ENCODE measurements at regions not wholly inside any gene's neighbourhood (a gene's known extent, or its start where the extent isn't known, plus 50 kb on each side); places are given as distances from the start of the nearest gene placed in this dataset.

DNA sequence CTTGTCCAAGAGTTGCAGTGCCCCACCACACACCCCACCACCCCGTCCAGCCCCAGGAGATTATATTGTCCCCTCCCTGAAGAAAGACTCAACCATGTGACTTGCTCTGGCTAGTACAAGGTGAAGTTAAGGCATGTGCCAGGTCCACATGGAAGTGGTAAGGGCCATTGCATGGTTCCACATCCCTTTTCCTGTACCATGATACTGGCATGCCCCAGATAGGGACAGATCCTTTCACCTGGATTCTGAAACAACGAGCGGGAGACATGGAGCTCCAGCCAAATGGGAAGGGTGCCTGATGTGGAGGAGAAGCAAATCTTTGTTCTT lies 141.5 kb upstream of the APCDD1 start:
- no peak overlapping the region for H3K4me3 ChIP-seq (ENCODE audit: insufficient read depth, low read depth, low read length)
- ATAC-seq (ENCODE audit: low read depth) (no peak), DNase-seq (no peak)
- H3K56ac ChIP-seq (ENCODE audit: extremely low read depth, insufficient read depth, low read length), result no peak overlapping the region
- no peak overlapping the region for H3K18ac ChIP-seq (ENCODE audit: low read depth, low read length)
- dilution Hi-C loops (cut with HindIII; ENCODE audit: low sequenced_read_pairs, unreplicated experiment) (no loop called here), intact Hi-C loops (cut with micrococcal nuclease) (no loop called here), in situ Hi-C loops (cut with MboI; ENCODE audit: low sequenced_read_pairs) (no loop called here)
- H2BK120ac ChIP-seq (ENCODE audit: low read depth, low read length), result no peak overlapping the region
- H3K14ac ChIP-seq (replicated peaks; ENCODE audit: low read depth, low read length), result no peak overlapping the region
- H3K9me3 ChIP-seq (ENCODE audit: control insufficient read depth, insufficient read depth, low read length), result no peaks in the 10 kb centered on the region
- H3K23ac ChIP-seq (ENCODE audit: low read depth, low read length), result no peak overlapping the region
- H3K27ac ChIP-seq (ENCODE audit: insufficient read depth, low read length), result no peak overlapping the region
- no peaks in the 10 kb centered on the region for H4K20me1 ChIP-seq (ENCODE audit: insufficient read depth, low read length)
- no peaks in the 10 kb centered on the region for H3K4me1 ChIP-seq (ENCODE audit: control insufficient read depth, insufficient read depth, low read length)
- H4K8ac ChIP-seq (ENCODE audit: low read depth in 2 of 2, low read length in 2 of 2), result no peak overlapping the region
- H4K5ac ChIP-seq (ENCODE audit: low read depth, low read length), result no peak overlapping the region
- H3K9ac ChIP-seq (ENCODE audit: low read depth, low read length), result no peak overlapping the region
- no peak overlapping the region for H3K4ac ChIP-seq (ENCODE audit: low read depth, low read length)
- H3K9me1 ChIP-seq (ENCODE audit: insufficient read depth, low read length), result no peaks in the 10 kb centered on the region
- no peak for TF ChIP-seq NFE2L2 (IDR thresholded peaks at IDR 0.05; ENCODE audit: low read depth, low read length)
- no peak for TF ChIP-seq MAZ (IDR thresholded peaks at IDR 0.05; ENCODE audit: borderline replicate concordance, low read depth, low read length)
- no peak for TF ChIP-seq RFX5 (IDR thresholded peaks at IDR 0.05; ENCODE audit: low read depth, low read length)
- TF ChIP-seq, protein P1, sequence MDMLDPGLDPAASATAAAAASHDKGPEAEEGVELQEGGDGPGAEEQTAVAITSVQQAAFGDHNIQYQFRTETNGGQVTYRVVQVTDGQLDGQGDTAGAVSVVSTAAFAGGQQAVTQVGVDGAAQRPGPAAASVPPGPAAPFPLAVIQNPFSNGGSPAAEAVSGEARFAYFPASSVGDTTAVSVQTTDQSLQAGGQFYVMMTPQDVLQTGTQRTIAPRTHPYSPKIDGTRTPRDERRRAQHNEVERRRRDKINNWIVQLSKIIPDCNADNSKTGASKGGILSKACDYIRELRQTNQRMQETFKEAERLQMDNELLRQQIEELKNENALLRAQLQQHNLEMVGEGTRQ (IDR thresholded peaks at IDR 0.05; ENCODE audit: low read depth, low read length), result no peak
- TF ChIP-seq, protein P2, sequence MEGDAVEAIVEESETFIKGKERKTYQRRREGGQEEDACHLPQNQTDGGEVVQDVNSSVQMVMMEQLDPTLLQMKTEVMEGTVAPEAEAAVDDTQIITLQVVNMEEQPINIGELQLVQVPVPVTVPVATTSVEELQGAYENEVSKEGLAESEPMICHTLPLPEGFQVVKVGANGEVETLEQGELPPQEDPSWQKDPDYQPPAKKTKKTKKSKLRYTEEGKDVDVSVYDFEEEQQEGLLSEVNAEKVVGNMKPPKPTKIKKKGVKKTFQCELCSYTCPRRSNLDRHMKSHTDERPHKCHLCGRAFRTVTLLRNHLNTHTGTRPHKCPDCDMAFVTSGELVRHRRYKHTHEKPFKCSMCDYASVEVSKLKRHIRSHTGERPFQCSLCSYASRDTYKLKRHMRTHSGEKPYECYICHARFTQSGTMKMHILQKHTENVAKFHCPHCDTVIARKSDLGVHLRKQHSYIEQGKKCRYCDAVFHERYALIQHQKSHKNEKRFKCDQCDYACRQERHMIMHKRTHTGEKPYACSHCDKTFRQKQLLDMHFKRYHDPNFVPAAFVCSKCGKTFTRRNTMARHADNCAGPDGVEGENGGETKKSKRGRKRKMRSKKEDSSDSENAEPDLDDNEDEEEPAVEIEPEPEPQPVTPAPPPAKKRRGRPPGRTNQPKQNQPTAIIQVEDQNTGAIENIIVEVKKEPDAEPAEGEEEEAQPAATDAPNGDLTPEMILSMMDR (conservative IDR thresholded peaks at IDR 0.05; ENCODE audit: low read depth, low read length), result no peak
- TF ChIP-seq POLR2A (IDR thresholded peaks at IDR 0.05; ENCODE audit: low read depth, low read length), result no peak
- no peak for TF ChIP-seq MXI1 (IDR thresholded peaks at IDR 0.05; ENCODE audit: borderline replicate concordance, low read depth, low read length)
- no peak for TF ChIP-seq RCOR1 (IDR thresholded peaks at IDR 0.05; ENCODE audit: insufficient replicate concordance, low read length)
- TF ChIP-seq RAD21 (IDR thresholded peaks at IDR 0.05; ENCODE audit: low read length), result no peak
- no peak for TF ChIP-seq CEBPB (IDR thresholded peaks at IDR 0.05; ENCODE audit: low read depth, low read length)
- TF ChIP-seq, protein P3, sequence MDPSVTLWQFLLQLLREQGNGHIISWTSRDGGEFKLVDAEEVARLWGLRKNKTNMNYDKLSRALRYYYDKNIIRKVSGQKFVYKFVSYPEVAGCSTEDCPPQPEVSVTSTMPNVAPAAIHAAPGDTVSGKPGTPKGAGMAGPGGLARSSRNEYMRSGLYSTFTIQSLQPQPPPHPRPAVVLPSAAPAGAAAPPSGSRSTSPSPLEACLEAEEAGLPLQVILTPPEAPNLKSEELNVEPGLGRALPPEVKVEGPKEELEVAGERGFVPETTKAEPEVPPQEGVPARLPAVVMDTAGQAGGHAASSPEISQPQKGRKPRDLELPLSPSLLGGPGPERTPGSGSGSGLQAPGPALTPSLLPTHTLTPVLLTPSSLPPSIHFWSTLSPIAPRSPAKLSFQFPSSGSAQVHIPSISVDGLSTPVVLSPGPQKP (IDR thresholded peaks at IDR 0.05; ENCODE audit: borderline replicate concordance, low read depth, low read length), result no peak
- no peak for TF ChIP-seq SMC3 (IDR thresholded peaks at IDR 0.05; ENCODE audit: low read depth, low read length)
- H4K91ac ChIP-seq (ENCODE audit: insufficient read depth, low read depth, low read length), result no peak overlapping the region
- no peak overlapping the region for H2AFZ ChIP-seq (replicated peaks; ENCODE audit: low read length, poor library complexity)
- H2BK15ac ChIP-seq (ENCODE audit: low read depth, low read length), result no peak overlapping the region
- H2AK9ac ChIP-seq (replicated peaks; ENCODE audit: low read depth, low read length, poor library complexity), result no peak overlapping the region
- WGBS, 2 experiments (ENCODE audit: extremely low coverage in 2 of 2, insufficient read length in 1 of 2), result 81% methylated on average over 2 of the region's 3 CpGs; no CpG with 5 or more reads in 1 of the 2 experiments
- BruUV-seq (replicated peaks), result no TSS peak
- peaks cover 3% of the 10 kb centered on the region; the same call in 1 of the 2 replicates for H3K27me3 ChIP-seq (ENCODE audit: control insufficient read depth, insufficient read depth, low read length)
- no peak overlapping the region for H2AK5ac ChIP-seq (ENCODE audit: low read depth, low read length)
- ChIA-PET CTCF (interaction anchor here (1.3 kb wide), 1 partner anchor 11 kb away, joined by 3 read pairs; no protein-coding TSS in a partner anchor), POLR2A (ENCODE audit: unreplicated experiment) (no interaction called here)
- no peak overlapping the region for H2BK20ac ChIP-seq (ENCODE audit: low read depth, low read length)
- H3K36me3 ChIP-seq (ENCODE audit: control insufficient read depth, insufficient read depth, low read length), result no peaks in the 10 kb centered on the region
- no peak overlapping the region for H3K4me2 ChIP-seq (ENCODE audit: low read depth, low read length)
- H2BK5ac ChIP-seq (ENCODE audit: low read depth, low read length, poor library complexity, severe bottlenecking), result no peak overlapping the region
- no peaks in the 10 kb centered on the region for H3K79me1 ChIP-seq (ENCODE audit: low read depth in 1 of 2, low read length in 2 of 2)

All from IMR-90 (cell line).